ENCODE measurements at regions not wholly inside any gene's neighbourhood (a gene's known extent, or its start where the extent isn't known, plus 50 kb on each side); places are given as distances from the start of the nearest gene placed in this dataset.

GRCh38 chrX:40149286-40150175 is 51.8 kb upstream of the BCOR start:
- no peak for DNase-seq (ENCODE audit: low read depth)

GRCh38 chrX:40148385-40149285 is 50.9 kb upstream of the BCOR start:
- DNase-seq (ENCODE audit: low read depth), result no peak

DNA sequence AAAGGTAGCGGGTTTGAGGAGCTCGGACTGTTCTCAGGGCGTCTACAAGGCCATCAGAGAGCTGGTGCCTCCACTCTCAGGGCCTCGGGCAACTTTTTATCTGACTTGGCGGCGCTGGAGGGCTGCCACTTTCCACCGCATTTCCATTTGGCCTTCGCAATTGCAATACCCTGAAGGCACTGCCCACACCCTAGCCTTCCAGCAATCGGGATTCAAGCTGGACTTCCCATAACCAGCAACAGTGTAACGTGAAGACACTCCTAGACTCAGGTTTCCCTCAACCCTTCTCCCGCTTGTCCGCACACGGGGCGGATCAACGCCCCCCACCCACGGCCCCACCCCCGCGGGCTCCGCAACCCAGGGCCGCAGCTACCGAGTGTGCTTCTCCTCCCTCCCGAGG is 50.2 kb upstream of the BCOR start:
- DNase-seq (ENCODE audit: low read depth), result no peak
